ENCODE measurements at regions not wholly inside any gene's neighbourhood (a gene's known extent, or its start where the extent isn't known, plus 50 kb on each side); places are given as distances from the start of the nearest gene placed in this dataset.

- DNase-seq = no peak
Observed at GRCh38 chr2:13019781-13020180, 303.0 kb downstream of the TRIB2 start.

- no peak for DNase-seq
Observed at GRCh38 chr2:13020469-13020868, 303.7 kb downstream of the TRIB2 start.

- no peak for DNase-seq
Observed at GRCh38 chr2:13021470-13021957, 304.8 kb downstream of the TRIB2 start.

GRCh38 chr2:13030606-13031005 lies 313.9 kb downstream of the TRIB2 start:
- DNase-seq = no peak

- no peak for DNase-seq
Observed at GRCh38 chr2:13034861-13035260, 318.1 kb downstream of the TRIB2 start.

GRCh38 chr2:13035866-13036265 lies 319.1 kb downstream of the TRIB2 start:
- no peak for DNase-seq

- DNase-seq = no peak
Observed at GRCh38 chr2:13040043-13040442, 323.3 kb downstream of the TRIB2 start.

- DNase-seq = no peak
Observed at GRCh38 chr2:13046557-13047165, 329.9 kb downstream of the TRIB2 start.

GRCh38 chr2:13050764-13051163 lies 334.0 kb downstream of the TRIB2 start:
- DNase-seq = no peak

GRCh38 chr2:13052547-13052946 lies 335.8 kb downstream of the TRIB2 start:
- DNase-seq = no peak

GRCh38 chr2:13056259-13056843 lies 339.6 kb downstream of the TRIB2 start:
- no peak for DNase-seq

GRCh38 chr2:13057671-13058070 lies 340.9 kb downstream of the TRIB2 start:
- no peak for DNase-seq

- no peak for DNase-seq
Observed at GRCh38 chr2:13066676-13067075, 349.9 kb downstream of the TRIB2 start.

- DNase-seq = no peak
Observed at GRCh38 chr2:13067508-13067907, 350.8 kb downstream of the TRIB2 start.

- no peak for DNase-seq
Observed at GRCh38 chr2:13089971-13090370, 373.2 kb downstream of the TRIB2 start.

- DNase-seq = no peak
Observed at GRCh38 chr2:13091455-13091854, 374.7 kb downstream of the TRIB2 start.

- no peak for DNase-seq
Observed at GRCh38 chr2:13091861-13092378, 375.2 kb downstream of the TRIB2 start.

- no peak for DNase-seq
Observed at GRCh38 chr2:13093416-13093991, 376.8 kb downstream of the TRIB2 start.

- DNase-seq = no peak
Observed at GRCh38 chr2:13102397-13103063, 385.8 kb downstream of the TRIB2 start.

GRCh38 chr2:13103151-13103550 lies 386.4 kb downstream of the TRIB2 start:
- no peak for DNase-seq

GRCh38 chr2:13103778-13104493 lies 387.2 kb downstream of the TRIB2 start:
- no peak for DNase-seq

- DNase-seq = no peak
Observed at GRCh38 chr2:13104723-13105122, 388.0 kb downstream of the TRIB2 start.

GRCh38 chr2:13106302-13106701 lies 389.6 kb downstream of the TRIB2 start:
- no peak for DNase-seq

All from activated effector memory CD4-positive, alpha-beta T cell treated with Interleukin-2 at 50 U/mL for 16 hours (primary cell).